HEK293 (cell line): ENCODE measurements at regions not wholly inside any gene's neighbourhood (a gene's known extent, or its start where the extent isn't known, plus 50 kb on each side); places are given as distances from the start of the nearest gene placed in this dataset.

ENCODE experiments used
- HOXD13 ChIP-seq: sonication (generic); formaldehyde crosslinking; IDR thresholded peaks from 2 replicates; pipeline ENCODE4 v1.8.0; 2022; ENCODE audit warnings: missing genetic modification reagents, borderline replicate concordance
- PRDM10 ChIP-seq: fragments of 450-650 bp; formaldehyde crosslinking; IDR thresholded peaks from 2 replicates; pipeline ENCODE4 v1.5.1; 2016; ENCODE audit warnings: missing biosample characterization, missing genetic modification characterization
- ZBTB10 ChIP-seq: fragments of 450-650 bp; formaldehyde crosslinking; IDR thresholded peaks from 2 replicates; pipeline ENCODE4 v1.5.1; 2016; ENCODE audit warnings: missing biosample characterization, missing genetic modification characterization
- ZNF423 ChIP-seq: fragments of 450-650 bp; formaldehyde crosslinking; IDR thresholded peaks from 2 replicates; pipeline ENCODE4 v1.5.1; 2016; ENCODE audit warnings: missing biosample characterization, missing genetic modification characterization
- ZNF707 ChIP-seq: fragments of 450-650 bp; formaldehyde crosslinking; IDR thresholded peaks from 2 replicates; pipeline ENCODE4 v1.5.1; 2016; ENCODE audit warnings: missing biosample characterization, missing genetic modification characterization
- TF ChIP-seq, protein P1 (sequence below): fragments of 450-650 bp; formaldehyde crosslinking; IDR thresholded peaks from 2 replicates; pipeline ENCODE4 v1.5.1; 2016; ENCODE audit warnings: missing biosample characterization, missing genetic modification characterization
- TF ChIP-seq, protein P2 (sequence below): fragments of 450-650 bp; formaldehyde crosslinking; IDR thresholded peaks from 2 replicates; pipeline ENCODE4 v1.5.1; 2016; ENCODE audit warnings: missing biosample characterization, missing genetic modification characterization
- TF ChIP-seq, protein P3 (sequence below): fragments of 450-650 bp; formaldehyde crosslinking; IDR thresholded peaks from 2 replicates; pipeline ENCODE4 v1.5.1; 2016; ENCODE audit warnings: missing biosample characterization, missing genetic modification characterization
- TF ChIP-seq, protein P4 (sequence below): sonication (generic); formaldehyde crosslinking; IDR thresholded peaks from 2 replicates; pipeline ENCODE4 v1.8.1; 2022; ENCODE audit warnings: mild to moderate bottlenecking, moderate library complexity, missing genetic modification reagents

DNA sequence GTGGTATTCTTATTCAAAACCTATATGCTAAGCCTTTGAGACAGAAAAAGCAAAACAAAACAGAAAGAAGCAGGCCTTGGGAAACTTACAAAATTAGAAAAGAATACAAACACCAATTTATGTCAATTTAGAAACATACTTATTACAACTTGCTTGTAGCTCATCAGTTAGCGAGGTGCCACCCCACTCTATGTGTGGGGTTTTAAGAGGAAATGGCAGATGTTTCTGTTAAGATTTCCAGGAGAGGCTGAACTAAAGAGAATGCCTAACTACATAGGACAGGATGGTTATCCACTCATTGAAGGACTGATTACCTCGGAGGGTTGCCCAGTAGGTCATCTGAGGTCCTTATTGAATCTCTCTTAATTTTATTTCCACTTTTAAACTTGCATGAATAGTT, 302.0 kb downstream of the ETS1 start:
- no peak for TF ChIP-seq HOXD13 (CRISPR knock-in tag)
- TF ChIP-seq PRDM10 (tag by site-specific recombination): no peak
- TF ChIP-seq, protein P1, sequence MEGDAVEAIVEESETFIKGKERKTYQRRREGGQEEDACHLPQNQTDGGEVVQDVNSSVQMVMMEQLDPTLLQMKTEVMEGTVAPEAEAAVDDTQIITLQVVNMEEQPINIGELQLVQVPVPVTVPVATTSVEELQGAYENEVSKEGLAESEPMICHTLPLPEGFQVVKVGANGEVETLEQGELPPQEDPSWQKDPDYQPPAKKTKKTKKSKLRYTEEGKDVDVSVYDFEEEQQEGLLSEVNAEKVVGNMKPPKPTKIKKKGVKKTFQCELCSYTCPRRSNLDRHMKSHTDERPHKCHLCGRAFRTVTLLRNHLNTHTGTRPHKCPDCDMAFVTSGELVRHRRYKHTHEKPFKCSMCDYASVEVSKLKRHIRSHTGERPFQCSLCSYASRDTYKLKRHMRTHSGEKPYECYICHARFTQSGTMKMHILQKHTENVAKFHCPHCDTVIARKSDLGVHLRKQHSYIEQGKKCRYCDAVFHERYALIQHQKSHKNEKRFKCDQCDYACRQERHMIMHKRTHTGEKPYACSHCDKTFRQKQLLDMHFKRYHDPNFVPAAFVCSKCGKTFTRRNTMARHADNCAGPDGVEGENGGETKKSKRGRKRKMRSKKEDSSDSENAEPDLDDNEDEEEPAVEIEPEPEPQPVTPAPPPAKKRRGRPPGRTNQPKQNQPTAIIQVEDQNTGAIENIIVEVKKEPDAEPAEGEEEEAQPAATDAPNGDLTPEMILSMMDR: no peak
- TF ChIP-seq ZNF707 (tag by site-specific recombination): no peak
- TF ChIP-seq, protein P2, sequence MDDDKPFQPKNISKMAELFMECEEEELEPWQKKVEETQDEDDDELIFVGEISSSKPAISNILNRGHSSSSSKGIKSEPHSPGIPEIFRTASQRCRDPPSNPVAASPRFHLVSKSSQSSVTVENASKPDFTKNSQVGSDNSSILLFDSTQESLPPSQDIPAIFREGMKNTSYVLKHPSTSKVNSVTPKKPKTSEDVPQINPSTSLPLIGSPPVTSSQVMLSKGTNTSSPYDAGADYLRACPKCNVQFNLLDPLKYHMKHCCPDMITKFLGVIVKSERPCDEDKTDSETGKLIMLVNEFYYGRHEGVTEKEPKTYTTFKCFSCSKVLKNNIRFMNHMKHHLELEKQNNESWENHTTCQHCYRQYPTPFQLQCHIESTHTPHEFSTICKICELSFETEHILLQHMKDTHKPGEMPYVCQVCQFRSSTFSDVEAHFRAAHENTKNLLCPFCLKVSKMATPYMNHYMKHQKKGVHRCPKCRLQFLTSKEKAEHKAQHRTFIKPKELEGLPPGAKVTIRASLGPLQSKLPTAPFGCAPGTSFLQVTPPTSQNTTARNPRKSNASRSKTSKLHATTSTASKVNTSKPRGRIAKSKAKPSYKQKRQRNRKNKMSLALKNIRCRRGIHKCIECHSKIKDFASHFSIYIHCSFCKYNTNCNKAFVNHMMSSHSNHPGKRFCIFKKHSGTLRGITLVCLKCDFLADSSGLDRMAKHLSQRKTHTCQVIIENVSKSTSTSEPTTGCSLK (tag by site-specific recombination): no peak
- TF ChIP-seq ZBTB10 (tag by site-specific recombination): no peak
- TF ChIP-seq, protein P3, sequence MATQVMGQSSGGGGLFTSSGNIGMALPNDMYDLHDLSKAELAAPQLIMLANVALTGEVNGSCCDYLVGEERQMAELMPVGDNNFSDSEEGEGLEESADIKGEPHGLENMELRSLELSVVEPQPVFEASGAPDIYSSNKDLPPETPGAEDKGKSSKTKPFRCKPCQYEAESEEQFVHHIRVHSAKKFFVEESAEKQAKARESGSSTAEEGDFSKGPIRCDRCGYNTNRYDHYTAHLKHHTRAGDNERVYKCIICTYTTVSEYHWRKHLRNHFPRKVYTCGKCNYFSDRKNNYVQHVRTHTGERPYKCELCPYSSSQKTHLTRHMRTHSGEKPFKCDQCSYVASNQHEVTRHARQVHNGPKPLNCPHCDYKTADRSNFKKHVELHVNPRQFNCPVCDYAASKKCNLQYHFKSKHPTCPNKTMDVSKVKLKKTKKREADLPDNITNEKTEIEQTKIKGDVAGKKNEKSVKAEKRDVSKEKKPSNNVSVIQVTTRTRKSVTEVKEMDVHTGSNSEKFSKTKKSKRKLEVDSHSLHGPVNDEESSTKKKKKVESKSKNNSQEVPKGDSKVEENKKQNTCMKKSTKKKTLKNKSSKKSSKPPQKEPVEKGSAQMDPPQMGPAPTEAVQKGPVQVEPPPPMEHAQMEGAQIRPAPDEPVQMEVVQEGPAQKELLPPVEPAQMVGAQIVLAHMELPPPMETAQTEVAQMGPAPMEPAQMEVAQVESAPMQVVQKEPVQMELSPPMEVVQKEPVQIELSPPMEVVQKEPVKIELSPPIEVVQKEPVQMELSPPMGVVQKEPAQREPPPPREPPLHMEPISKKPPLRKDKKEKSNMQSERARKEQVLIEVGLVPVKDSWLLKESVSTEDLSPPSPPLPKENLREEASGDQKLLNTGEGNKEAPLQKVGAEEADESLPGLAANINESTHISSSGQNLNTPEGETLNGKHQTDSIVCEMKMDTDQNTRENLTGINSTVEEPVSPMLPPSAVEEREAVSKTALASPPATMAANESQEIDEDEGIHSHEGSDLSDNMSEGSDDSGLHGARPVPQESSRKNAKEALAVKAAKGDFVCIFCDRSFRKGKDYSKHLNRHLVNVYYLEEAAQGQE: no peak
- TF ChIP-seq, protein P4, sequence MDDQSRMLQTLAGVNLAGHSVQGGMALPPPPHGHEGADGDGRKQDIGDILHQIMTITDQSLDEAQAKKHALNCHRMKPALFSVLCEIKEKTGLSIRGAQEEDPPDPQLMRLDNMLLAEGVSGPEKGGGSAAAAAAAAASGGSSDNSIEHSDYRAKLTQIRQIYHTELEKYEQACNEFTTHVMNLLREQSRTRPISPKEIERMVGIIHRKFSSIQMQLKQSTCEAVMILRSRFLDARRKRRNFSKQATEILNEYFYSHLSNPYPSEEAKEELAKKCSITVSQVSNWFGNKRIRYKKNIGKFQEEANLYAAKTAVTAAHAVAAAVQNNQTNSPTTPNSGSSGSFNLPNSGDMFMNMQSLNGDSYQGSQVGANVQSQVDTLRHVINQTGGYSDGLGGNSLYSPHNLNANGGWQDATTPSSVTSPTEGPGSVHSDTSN (CRISPR knock-in tag): no peak
- no peak for TF ChIP-seq ZNF423 (tag by site-specific recombination)
